ENCODE measurements at regions not wholly inside any gene's neighbourhood (a gene's known extent, or its start where the extent isn't known, plus 50 kb on each side); places are given as distances from the start of the nearest gene placed in this dataset.
A peak's percentile ranks its signal among the peaks of the same experiment; 100 is the strongest.

- TF ChIP-seq ETS1 (CRISPR knock-in tag; IDR thresholded peaks at IDR 0.05), result no peak
- 0 out of 4 replicates have a peak, but pooled peaks of 1 of the 2 experiments have one; percentile 36 for TF ChIP-seq EP300 (IDR thresholded peaks at IDR 0.05; ENCODE audit: low read depth in 2 of 2, low read length in 2 of 2)
- peak; percentile 48; the same call in 1 of the 2 replicates for TF ChIP-seq EP300 (CRISPR knock-in tag; IDR thresholded peaks at IDR 0.05; ENCODE audit: borderline replicate concordance)
- no peak for TF ChIP-seq ZNF503 (CRISPR knock-in tag; IDR thresholded peaks at IDR 0.05)
- TF ChIP-seq MNT (IDR thresholded peaks at IDR 0.05), result no peak; the same call in 1 of the 2 replicates
- TF ChIP-seq, protein P1, sequence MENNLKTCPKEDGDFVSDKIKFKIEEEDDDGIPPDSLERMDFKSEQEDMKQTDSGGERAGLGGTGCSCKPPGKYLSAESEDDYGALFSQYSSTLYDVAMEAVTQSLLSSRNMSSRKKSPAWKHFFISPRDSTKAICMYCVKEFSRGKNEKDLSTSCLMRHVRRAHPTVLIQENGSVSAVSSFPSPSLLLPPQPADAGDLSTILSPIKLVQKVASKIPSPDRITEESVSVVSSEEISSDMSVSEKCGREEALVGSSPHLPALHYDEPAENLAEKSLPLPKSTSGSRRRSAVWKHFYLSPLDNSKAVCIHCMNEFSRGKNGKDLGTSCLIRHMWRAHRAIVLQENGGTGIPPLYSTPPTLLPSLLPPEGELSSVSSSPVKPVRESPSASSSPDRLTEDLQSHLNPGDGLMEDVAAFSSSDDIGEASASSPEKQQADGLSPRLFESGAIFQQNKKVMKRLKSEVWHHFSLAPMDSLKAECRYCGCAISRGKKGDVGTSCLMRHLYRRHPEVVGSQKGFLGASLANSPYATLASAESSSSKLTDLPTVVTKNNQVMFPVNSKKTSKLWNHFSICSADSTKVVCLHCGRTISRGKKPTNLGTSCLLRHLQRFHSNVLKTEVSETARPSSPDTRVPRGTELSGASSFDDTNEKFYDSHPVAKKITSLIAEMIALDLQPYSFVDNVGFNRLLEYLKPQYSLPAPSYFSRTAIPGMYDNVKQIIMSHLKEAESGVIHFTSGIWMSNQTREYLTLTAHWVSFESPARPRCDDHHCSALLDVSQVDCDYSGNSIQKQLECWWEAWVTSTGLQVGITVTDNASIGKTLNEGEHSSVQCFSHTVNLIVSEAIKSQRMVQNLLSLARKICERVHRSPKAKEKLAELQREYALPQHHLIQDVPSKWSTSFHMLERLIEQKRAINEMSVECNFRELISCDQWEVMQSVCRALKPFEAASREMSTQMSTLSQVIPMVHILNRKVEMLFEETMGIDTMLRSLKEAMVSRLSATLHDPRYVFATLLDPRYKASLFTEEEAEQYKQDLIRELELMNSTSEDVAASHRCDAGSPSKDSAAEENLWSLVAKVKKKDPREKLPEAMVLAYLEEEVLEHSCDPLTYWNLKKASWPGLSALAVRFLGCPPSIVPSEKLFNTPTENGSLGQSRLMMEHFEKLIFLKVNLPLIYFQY (CRISPR knock-in tag; IDR thresholded peaks at IDR 0.05; ENCODE audit: borderline replicate concordance), result 0 out of 2 replicates have a peak, but pooled peaks have one; percentile 15
- TF ChIP-seq, protein P2, sequence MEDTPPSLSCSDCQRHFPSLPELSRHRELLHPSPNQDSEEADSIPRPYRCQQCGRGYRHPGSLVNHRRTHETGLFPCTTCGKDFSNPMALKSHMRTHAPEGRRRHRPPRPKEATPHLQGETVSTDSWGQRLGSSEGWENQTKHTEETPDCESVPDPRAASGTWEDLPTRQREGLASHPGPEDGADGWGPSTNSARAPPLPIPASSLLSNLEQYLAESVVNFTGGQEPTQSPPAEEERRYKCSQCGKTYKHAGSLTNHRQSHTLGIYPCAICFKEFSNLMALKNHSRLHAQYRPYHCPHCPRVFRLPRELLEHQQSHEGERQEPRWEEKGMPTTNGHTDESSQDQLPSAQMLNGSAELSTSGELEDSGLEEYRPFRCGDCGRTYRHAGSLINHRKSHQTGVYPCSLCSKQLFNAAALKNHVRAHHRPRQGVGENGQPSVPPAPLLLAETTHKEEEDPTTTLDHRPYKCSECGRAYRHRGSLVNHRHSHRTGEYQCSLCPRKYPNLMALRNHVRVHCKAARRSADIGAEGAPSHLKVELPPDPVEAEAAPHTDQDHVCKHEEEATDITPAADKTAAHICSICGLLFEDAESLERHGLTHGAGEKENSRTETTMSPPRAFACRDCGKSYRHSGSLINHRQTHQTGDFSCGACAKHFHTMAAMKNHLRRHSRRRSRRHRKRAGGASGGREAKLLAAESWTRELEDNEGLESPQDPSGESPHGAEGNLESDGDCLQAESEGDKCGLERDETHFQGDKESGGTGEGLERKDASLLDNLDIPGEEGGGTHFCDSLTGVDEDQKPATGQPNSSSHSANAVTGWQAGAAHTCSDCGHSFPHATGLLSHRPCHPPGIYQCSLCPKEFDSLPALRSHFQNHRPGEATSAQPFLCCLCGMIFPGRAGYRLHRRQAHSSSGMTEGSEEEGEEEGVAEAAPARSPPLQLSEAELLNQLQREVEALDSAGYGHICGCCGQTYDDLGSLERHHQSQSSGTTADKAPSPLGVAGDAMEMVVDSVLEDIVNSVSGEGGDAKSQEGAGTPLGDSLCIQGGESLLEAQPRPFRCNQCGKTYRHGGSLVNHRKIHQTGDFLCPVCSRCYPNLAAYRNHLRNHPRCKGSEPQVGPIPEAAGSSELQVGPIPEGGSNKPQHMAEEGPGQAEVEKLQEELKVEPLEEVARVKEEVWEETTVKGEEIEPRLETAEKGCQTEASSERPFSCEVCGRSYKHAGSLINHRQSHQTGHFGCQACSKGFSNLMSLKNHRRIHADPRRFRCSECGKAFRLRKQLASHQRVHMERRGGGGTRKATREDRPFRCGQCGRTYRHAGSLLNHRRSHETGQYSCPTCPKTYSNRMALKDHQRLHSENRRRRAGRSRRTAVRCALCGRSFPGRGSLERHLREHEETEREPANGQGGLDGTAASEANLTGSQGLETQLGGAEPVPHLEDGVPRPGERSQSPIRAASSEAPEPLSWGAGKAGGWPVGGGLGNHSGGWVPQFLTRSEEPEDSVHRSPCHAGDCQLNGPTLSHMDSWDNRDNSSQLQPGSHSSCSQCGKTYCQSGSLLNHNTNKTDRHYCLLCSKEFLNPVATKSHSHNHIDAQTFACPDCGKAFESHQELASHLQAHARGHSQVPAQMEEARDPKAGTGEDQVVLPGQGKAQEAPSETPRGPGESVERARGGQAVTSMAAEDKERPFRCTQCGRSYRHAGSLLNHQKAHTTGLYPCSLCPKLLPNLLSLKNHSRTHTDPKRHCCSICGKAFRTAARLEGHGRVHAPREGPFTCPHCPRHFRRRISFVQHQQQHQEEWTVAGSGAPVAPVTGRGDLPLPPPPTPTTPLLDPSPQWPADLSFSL (CRISPR knock-in tag; IDR thresholded peaks at IDR 0.05), result no peak
- no peak for TF ChIP-seq ZNF460 (CRISPR knock-in tag; IDR thresholded peaks at IDR 0.05; ENCODE audit: borderline replicate concordance)
- no peak for TF ChIP-seq ZNF101 (CRISPR knock-in tag; IDR thresholded peaks at IDR 0.05; ENCODE audit: borderline replicate concordance, low read depth)
- no peak for TF ChIP-seq ZBTB3 (CRISPR knock-in tag; IDR thresholded peaks at IDR 0.05; ENCODE audit: borderline replicate concordance, low read depth)
- TF ChIP-seq ZNF234 (CRISPR knock-in tag; conservative IDR thresholded peaks at IDR 0.05), result no peak
- 0 out of 2 replicates have a peak, but pooled peaks have one; percentile 65 for TF ChIP-seq JUN (CRISPR knock-in tag; IDR thresholded peaks at IDR 0.05)
Observed at GRCh38 chr6:44058617-44059358, 68.5 kb downstream of the MRPL14 start (continued).
